ENCODE measurements at regions not wholly inside any gene's neighbourhood (a gene's known extent, or its start where the extent isn't known, plus 50 kb on each side); places are given as distances from the start of the nearest gene placed in this dataset.

DNA sequence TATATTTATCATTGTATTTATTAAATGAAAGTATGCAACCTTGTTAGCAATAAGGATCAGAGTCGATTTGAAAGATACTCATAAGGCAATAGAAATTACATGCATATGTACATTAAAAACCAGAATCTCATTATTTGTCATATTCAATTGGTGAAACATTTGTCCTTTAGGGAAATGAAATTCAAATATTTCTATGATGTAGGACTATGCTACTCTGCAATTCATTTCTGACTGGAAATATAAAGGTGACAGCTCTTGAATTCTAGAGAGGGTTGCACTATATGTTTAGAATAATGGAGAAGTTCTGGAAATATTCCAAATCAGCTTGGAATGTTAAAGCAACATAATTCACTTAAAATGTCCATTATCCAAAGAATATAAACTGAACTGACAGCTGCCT lies 1519.8 kb downstream of the ARAP2 start:
- no peak for DNase-seq

DNA sequence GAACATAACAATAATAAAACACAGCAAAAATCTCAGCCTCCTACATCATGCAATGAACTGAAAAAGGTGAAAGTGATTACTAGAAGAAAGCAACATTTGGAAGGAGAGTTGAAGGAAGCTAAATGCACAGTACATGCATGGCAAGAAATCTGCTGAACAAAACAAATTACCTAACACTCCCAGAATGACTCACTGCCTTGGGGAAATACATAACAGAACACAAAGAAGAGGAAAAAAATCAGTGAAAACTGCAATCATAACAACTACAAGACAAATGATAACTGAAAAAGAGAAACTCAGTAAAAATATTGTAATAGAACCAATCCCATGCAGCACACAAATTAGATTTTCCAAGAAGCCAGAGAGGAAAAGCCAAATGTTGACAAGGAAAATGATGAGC lies 1513.2 kb downstream of the ARAP2 start:
- DNase-seq: no peak

DNA sequence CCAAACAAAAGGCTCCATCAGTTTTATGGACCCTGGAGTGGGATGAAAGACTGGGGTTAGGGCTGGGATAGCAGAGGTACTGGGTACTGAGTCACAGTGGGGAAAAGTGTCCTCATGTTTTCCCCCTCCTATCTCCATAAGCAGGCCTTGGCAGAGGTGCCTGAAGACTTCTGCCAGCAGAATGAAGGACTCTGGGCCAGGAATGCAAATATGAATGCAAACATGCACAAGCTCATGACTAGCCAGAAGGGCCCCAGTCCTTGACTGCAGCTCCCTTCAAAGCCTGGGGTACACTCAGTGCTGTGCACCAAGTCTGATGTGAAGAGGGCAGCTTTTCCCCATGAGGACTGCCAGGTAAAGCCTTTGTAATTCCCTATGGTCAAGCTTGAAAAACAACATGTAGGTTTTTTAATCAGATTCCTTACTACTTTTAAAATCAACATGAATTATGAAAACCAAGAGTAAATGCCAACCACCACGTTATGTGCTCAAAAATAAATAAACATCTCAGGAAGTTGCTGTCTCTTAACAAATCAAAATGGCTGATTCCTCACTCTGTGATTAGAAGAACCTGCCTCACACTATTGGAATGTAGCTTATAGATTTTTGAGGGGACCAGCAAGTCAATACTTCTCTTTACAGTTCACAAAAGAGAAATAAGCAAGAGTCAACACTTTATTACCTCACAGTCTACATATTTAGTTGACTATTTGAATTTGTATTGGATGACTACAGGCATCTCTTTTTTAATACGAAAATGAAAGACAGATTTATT lies 1512.0 kb downstream of the ARAP2 start:
- DNase-seq: no peak

DNA sequence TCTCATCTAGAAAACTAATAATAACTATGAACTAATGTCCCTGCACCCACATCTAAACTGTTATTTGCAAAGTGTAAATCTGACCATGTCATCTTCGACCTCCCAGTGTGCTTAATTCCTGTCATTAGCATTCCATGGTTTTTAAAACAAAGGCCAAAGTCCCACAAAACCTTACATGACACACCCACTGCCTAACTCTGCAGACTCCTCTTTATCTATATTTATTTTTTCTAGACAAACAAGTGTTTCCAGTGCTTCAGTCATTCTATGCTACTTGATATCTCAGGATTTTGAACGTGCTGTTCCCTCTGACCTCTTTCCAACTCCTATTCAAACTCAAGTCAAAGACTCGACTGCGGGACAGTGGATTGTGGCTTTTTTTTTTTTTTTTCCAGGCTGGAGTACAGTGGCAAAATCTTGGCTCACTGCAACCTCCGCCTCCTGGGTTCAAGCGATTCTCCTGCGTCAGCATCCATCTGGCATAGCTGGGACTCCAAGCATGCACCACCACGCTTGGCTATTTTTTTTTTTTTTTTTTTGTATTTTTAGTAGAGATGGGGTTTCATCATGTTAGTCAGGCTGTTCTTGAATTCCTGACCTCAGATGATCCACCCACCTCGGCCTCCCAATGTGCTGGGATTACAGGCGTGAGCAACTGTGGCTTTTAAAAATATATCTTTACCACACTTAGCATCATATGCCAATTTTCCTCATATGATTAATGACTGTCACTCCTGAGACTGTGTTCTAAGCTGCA lies 1511.0 kb downstream of the ARAP2 start:
- DNase-seq: no peak

DNA sequence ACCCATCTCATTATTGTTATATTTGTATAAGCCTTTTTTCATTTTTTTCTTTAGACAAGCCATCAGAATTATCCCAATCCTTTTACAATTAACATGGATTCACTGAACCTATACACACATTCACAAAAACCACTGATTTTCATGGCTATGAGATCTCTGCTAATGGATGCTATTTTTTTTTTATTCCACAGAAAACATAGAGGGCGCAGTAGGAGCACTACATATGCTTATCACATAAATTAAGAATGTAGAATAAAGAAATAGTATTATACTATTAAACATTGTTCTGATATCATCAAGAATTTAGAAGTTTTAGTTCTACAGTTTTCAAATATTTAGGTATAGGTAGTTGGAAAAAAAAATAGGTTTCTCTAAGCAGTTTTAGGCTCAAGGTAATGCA lies 1477.4 kb downstream of the ARAP2 start:
- DNase-seq: no peak

DNA sequence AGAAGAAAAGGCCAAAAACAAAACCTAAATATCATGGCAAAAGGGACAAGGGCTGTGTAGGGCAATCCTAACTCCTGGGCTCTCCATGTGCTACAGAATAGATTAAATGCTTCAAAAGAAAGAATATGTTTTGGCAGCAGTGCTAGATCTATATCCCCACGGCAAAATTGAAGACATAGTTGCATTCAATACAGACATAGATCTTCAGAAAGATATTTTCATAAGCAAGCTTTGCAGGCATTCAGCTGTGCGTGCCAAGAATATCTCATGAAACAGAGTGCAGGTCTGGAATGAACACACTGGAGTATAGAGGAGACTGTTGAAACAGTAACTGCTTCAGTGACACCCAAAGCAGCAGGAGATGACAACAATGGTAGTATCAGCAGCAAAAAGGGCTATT lies 1476.9 kb downstream of the ARAP2 start:
- DNase-seq: no peak

DNA sequence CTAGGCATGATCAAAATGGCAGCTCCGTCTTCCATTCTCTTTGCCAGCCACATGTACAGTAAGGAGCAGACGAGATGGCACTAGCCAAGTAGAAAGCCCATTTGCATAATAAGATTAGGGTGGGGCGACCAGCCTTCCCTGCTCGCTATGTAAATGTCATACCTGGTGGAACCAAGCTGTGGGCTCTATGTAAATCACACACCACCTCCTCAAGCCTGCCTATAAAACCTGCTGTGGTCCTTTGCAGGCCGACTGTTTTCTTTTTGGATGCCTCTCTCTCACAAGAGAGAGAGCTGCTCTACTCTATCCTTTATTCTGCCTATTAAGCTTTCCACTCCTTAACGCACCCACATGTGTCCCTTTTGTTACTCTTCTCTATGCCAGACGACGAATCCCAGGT lies 1472.7 kb downstream of the ARAP2 start:
- no peak for DNase-seq

DNA sequence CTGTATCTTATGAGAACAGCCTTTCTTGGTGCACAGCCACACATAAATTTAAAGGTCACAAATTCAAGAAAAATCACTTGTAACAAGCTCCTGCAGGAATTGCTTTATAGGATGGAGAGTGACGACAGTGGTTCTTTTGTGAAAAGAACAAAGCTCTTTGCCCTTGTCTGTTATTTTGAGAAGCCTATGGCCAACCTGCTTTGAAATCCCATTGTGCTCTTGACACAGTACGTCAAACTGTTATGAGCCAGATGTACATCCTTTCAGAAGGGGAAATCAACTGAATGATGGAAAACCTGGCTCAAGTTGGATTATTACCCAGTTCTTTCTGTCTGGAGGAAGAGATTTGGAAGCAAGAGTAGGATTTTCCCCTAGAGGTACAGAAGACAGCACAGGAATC lies 1454.2 kb downstream of the ARAP2 start:
- no peak for DNase-seq

DNA sequence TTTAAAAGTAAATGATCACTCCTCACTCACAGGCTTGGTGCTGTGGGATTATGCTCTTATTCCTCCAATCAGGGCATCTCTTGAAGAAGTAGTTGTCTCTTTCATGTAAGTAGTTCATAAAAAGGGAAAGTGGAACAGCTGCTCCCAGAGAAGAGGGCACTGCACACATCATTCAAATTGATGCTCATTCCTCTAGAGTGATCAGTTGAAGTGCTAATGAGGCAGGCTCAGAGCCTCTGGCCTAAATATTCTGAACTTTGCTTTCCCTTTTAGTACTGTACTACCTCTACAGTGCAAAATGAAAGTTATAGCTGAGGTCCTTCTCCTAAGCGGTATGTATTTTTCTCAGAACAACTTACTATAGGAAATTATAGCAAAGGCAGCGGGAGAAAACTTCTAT lies 1453.1 kb downstream of the ARAP2 start:
- DNase-seq: no peak

DNA sequence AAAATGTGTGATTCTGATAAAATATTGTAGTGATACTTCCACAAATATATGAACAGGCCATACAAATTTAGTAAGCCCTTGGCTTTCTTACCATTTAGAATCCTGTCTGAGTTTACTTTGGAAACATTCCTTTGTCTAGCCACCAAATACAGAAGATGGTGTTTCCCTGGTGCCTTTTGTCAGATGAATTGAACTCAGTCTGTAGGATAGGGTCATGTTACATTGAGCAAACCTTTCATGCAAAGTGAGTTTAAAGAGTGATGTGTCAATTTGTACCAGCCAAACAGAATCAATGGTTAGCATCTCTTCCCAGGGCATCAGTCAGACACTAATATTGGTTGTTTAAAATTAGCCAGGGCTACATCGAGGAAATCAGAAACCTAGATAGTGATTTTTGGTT lies 1443.4 kb downstream of the ARAP2 start:
- no peak for DNase-seq

DNA sequence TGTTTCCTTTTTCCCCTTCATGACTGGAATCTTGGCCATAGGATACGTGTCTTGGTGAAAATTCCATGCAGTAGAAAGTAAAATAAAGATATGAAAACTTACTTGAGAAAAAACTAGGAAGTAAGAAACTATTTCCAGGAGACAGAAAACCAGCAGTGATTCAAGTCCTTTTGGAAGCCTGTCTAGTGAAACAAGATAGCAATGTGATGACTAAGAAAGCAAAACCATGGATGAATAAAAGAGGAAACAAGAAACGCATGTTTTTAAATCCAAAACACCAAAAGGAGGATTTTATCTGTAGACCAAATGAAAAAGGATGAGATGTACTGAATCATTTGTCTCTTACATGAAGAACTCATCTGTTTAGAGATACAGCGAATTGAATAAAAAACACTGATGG lies 1430.0 kb downstream of the ARAP2 start:
- DNase-seq: no peak

DNA sequence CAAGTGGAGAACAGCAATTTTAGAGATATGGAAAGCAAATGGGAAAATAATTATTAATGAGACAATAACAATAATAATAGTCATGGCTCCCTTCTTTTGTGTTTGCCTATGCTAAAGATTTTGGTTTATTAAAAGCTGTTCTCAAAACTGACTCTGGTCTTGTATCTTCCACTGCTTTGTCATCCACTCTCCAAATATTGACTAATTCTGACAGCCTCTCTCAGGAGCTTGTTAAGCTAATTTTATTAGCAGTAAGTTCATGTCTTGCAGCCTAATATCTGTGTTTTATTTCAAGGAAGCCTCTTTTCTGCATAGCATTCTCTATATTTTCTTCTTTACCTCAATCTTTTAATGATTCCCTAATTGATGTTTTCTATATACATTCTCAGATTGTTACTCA lies 1419.8 kb downstream of the ARAP2 start:
- no peak for DNase-seq

DNA sequence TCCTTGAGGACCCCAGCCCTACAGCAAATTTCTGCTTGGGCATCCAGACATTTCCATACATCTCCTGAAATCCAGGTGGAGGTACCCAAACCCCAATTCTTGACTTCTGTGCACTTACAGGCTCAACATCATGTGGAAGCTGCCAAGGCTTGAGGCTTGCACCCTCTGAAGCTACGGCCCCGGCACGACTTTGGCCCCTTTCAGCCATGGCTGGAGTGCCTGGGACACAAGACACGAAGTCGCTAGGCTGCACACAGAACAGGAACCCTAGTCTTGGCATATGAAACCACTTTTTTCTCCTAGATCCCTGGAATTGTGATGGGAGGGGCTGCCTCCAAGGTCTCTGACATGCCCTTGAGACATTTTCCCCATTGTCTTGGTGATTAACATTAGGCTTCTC lies 1417.7 kb downstream of the ARAP2 start:
- no peak for DNase-seq

DNA sequence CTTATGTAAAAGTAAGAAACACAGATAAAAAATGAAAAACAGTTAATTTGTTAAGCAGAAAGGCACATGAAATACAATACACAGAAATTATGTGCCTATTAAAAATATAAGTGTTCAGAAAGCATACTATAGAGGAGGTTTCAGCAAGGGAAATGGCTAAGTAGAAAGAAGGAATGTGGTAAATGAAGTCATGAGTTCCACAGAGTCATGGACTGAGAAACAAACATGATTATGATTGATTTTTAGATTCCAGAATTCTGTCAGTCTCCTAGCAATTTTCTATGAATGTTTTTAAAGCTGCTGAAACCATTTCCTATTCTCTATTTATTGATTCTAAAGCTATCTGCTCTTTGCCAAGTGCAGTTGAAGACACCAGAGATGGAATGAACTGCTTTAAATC lies 1398.4 kb downstream of the ARAP2 start:
- DNase-seq: no peak

DNA sequence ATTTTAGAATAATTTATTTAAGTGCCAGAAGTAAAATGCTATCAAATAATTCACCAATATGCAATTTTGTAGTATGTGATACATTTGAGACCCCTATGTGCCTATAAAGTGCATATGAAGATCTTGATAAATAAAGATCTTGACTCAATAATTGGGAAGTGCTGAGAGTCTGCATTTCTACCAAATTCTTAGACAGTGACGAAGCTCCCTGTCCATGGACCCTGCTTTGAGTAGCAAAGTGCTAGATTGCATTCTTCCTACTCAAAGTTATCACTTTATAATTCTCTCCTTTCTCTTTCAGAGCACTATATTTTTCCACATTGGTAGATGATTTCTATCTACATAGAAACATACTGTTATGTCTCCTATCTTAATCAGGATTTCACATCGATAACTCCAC lies 1393.9 kb downstream of the ARAP2 start:
- DNase-seq: no peak

DNA sequence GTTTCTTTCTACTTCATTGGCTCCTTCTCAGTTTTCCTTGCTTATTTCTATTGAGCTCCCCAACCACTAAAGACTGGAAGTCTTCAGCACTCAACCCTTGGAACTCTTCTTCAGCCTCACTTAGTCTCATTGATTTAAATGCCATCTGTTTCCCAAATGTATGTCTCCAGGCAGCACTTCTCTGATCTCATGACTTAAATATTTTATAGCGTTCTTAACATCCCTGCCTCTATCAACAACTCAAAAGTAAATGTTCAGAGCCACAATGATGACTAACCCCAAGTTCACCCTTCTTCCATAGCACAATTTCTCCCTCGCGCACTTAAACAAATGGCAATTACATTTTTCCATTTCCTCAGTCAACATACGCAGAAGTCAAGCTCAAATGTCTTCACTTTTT lies 1393.3 kb downstream of the ARAP2 start:
- no peak for DNase-seq

DNA sequence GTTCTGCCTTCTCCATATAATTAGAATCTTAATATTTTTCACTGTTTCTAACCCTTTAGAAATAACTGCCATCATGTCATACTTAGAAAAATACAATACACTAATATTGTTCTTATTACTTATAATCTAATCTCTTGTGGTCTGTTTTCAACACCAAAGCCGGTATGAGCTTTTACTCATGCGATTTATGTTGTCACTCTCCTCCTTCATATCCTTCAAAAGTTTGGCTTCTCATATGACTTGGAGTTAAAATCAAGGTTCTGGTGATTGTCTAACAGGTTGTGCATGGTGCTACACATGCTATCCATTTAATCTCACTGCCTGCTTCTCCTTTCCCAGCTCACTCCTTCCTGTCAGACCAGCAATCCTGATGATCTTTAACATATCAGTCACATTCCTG lies 1392.9 kb downstream of the ARAP2 start:
- DNase-seq: no peak

DNA sequence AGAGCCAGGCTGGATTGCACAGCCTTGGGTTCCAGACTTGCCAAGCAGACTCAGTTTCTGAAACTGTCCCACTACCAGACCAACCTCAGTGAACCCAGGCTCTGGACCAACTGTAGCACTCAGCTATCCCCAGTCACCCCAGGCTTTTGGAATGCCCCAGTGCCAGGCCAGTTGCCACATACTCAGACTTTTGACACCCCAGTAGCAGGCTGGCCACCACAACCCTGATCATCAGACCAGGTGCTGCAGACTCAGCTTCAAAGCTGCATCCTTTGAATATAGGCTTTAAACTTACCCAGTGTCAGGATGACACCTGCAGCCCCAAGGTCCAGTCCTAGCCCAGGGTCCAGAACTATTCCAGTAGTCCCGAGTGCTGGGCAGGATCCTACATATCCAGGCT lies 1389.9 kb downstream of the ARAP2 start:
- DNase-seq: no peak

DNA sequence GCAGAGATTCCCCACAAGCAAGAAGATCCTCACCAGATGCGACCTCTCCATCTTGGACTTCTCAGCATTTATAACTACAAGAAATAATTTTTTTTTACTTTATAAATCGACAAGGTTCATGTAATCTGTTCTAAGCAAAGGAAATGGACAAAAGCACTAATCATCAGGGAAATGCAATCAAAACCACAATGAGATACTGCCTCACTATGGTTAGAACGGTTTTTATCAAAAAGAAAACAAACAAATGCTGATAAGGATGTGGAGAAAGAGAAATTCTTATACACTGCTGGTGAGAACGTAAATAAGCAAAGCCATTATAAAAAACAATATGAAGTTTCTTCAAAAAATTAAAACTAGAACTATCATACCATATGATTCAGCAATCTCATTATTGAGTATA lies 1382.6 kb downstream of the ARAP2 start:
- no peak for DNase-seq

DNA sequence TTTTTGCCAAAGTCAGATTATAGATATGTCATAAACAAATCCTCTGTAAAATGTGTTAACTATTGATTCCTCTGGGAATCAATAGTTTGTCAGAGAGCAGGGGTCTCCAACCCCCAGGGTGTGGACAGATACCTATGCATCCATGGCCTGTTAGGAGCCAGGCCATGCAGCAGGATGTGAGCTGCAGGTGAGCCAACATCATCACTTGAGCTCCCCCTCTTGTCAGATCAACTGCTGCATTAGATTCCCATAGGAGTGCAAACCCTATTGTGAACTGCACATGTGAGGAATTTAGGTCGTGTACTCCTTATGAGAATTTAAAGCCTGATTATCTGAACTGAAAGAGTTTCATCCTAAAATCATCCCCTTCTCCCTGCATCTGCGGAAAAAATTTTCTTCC lies 1365.4 kb downstream of the ARAP2 start:
- no peak for DNase-seq

DNA sequence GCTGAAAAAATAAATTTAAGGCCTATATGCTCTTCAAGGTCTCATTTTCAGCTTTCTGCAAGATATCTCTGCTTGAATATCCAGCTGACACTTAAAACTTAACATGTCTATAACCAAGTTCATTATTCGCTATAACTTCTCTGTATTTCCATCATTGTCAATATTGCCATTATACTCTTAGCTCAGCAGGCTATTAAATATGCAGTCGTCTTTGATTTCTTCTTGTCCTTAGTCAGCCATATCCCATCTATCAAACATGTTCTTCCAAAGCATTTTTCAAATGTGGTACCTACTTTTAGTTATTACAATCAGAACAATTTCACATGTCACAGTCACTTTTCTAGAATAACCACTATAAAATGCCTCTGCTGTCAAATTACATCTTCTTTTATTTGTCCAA lies 1364.1 kb downstream of the ARAP2 start:
- DNase-seq: no peak

DNA sequence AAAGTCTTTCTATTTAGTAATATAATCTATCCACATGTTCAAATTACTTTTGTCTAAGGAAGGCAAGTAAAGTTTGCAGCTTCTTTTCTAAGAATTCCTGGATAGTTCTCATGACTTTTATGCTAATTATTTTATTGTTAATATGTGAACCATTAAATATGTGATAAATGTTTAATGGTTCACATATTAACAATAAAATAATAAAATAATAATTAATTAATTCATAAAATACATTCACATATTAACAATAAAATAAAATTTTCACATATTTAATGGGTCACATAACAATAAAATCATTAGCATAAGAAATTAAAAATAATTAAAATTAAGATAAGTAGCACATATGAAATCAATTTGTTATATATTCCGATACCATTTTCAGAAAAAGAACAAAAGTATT lies 1352.4 kb downstream of the ARAP2 start:
- no peak for DNase-seq

DNA sequence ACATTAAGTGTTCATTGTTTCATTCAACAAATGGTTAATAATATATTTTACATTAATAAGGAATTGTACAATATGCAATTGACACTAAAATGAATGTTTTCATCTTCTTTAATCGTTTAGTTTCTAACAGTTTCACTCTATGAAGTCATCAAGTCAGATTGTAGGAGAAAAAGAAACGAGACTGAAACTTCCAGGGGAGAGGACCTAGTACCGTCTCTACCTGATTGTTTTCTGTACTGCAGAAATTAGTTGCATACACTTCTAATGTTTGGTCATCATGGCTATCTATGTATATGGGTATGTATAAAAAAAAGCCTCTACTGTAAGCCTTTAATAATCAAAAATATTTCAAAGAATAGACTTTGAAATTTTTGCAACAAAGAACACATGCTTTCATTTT lies 1350.9 kb downstream of the ARAP2 start:
- no peak for DNase-seq

DNA sequence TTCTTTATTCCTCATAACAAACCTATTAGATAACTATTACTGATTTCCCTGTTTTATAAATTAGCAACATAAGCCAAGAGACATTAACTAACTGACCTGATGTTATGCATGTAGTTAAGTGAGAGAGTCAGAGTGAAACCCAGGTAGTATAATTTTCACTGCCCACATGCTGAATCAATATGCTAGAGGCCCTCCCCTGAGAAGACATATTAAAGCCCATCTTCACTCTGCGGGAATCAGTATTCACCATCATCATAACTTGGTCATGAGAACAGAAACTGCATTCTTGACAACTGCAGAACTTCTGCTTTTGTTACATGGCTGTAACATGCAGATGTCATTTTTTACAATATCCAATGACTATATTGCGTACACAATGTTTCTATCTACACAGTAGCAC lies 1324.3 kb downstream of the ARAP2 start:
- DNase-seq: no peak

DNA sequence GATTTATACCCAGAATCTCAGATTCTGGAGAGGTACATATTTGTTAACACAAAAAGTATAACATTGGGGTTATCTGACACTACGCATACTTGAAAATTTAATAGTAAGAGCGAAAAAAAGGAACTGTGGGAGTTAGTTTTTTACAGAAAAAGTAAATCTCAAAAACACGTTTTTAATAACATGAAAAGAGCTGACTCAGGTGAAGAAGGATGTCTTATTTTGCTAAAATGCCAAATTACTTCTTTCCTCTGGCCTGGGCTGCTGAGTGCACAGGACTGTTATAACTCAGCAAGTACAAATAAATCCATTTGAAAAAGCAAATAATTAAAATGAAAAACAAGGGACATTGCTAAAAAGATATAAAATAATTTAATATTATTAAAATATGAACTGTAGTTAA lies 1322.9 kb downstream of the ARAP2 start:
- no peak for DNase-seq
